ENCODE measurements at regions not wholly inside any gene's neighbourhood (a gene's known extent, or its start where the extent isn't known, plus 50 kb on each side); places are given as distances from the start of the nearest gene placed in this dataset.

- peak; percentile 7 to 68 for DNase-seq (ENCODE audit: low read depth in 1 of 2, low spot score in 1 of 2)
- Histone ChIP-seq H3K4me3 (no peak overlapping the region), H3K9me3 (ENCODE audit: low read depth) (no peaks in the 10 kb centered on the region), H3K27me3 (no peaks in the 10 kb centered on the region), H3K27ac (no peak overlapping the region), H3K36me3 (no peaks in the 10 kb centered on the region), H3K4me1 (ENCODE audit: low read depth) (no peaks in the 10 kb centered on the region)
- TF ChIP-seq CTCF (IDR thresholded peaks at IDR 0.05; ENCODE audit: low read depth, low read length) = peak; percentile 10
Measured at GRCh38 chr10:36888925-36889573, 236.3 kb upstream of the ANKRD30A start.

GRCh38 chr10:36886303-36886891, 239.0 kb upstream of the ANKRD30A start:
- Histone ChIP-seq H3K9me3 (ENCODE audit: low read depth) (no peaks in the 10 kb centered on the region), H3K27ac (no peak overlapping the region), H3K27me3 (no peaks in the 10 kb centered on the region), H3K4me3 (no peak overlapping the region), H3K4me1 (ENCODE audit: low read depth) (no peaks in the 10 kb centered on the region), H3K36me3 (no peaks in the 10 kb centered on the region)
- no peak for DNase-seq (ENCODE audit: low read depth in 1 of 2, low spot score in 1 of 2)
- no peak for TF ChIP-seq CTCF (IDR thresholded peaks at IDR 0.05; ENCODE audit: low read depth, low read length)

- H3K4me3 ChIP-seq = no peak overlapping the region
- H3K27me3 ChIP-seq = no peaks in the 10 kb centered on the region
- H3K9me3 ChIP-seq (ENCODE audit: low read depth) = no peaks in the 10 kb centered on the region
- H3K36me3 ChIP-seq = no peaks in the 10 kb centered on the region
- DNase-seq (ENCODE audit: low read depth in 1 of 2, low spot score in 1 of 2) = no peak
- no peak for TF ChIP-seq CTCF (IDR thresholded peaks at IDR 0.05; ENCODE audit: low read depth, low read length)
- H3K27ac ChIP-seq = no peak overlapping the region
- no peaks in the 10 kb centered on the region for H3K4me1 ChIP-seq (ENCODE audit: low read depth)
Measured at GRCh38 chr10:36885746-36886145, 239.7 kb upstream of the ANKRD30A start.

GRCh38 chr10:36882781-36883180, 242.6 kb upstream of the ANKRD30A start:
- H3K27me3 ChIP-seq = no peaks in the 10 kb centered on the region
- DNase-seq (ENCODE audit: low read depth in 1 of 2, low spot score in 1 of 2) = no peak
- TF ChIP-seq CTCF (IDR thresholded peaks at IDR 0.05; ENCODE audit: low read depth, low read length) = no peak
- no peak overlapping the region for H3K4me3 ChIP-seq
- no peaks in the 10 kb centered on the region for H3K9me3 ChIP-seq (ENCODE audit: low read depth)
- H3K36me3 ChIP-seq = no peaks in the 10 kb centered on the region
- H3K27ac ChIP-seq = no peak overlapping the region
- no peaks in the 10 kb centered on the region for H3K4me1 ChIP-seq (ENCODE audit: low read depth)

- no peaks in the 10 kb centered on the region for H3K36me3 ChIP-seq
- TF ChIP-seq CTCF (IDR thresholded peaks at IDR 0.05; ENCODE audit: low read depth, low read length) = peak; percentile 52
- peaks cover 4% of the 10 kb centered on the region for H3K9me3 ChIP-seq (ENCODE audit: low read depth)
- H3K27me3 ChIP-seq = no peaks in the 10 kb centered on the region
- H3K27ac ChIP-seq = no peak overlapping the region
- H3K4me3 ChIP-seq = no peak overlapping the region
- peak; percentile 35 to 44 for DNase-seq (ENCODE audit: low read depth in 1 of 2, low spot score in 1 of 2)
- H3K4me1 ChIP-seq (ENCODE audit: low read depth) = no peaks in the 10 kb centered on the region
Measured at GRCh38 chr10:36880898-36881297, 244.5 kb upstream of the ANKRD30A start.
